ENCODE measurements at regions not wholly inside any gene's neighbourhood (a gene's known extent, or its start where the extent isn't known, plus 50 kb on each side); places are given as distances from the start of the nearest gene placed in this dataset.

DNA sequence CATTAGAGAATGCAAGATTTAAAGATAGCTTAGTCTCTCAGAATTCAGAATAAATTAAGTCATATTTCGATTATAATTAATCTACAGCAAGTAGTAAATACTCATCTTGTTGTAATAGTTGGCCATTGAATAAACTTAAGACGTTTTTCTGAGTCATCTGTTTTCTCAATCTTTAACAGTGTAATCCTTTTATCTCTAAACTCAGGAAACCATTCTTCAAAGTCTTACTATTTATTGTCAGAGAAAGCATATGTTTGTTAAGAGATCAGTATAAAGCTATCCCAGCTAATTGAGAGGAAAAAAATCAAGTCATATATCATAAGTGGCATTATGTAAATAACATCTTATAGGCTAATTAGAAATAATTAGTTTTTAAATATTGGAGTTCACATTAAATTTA lies 201.2 kb upstream of the ADAMTS5 start:
- no peaks in the 10 kb centered on the region for H3K27me3 Mint-ChIP-seq (ENCODE audit: insufficient read depth, unreplicated experiment)
- H3K4me3 Mint-ChIP-seq (ENCODE audit: unreplicated experiment), result no peak overlapping the region
- ChIA-PET POLR2A (no interaction called here), CTCF (no interaction called here)
- no peak overlapping the region for H3K27ac Mint-ChIP-seq (ENCODE audit: low read depth, unreplicated experiment)
- H3K36me3 Mint-ChIP-seq (ENCODE audit: insufficient read depth, unreplicated experiment), result no peaks in the 10 kb centered on the region
- BruUV-seq (replicated peaks), result no TSS peak
- TF ChIP-seq, protein P1, sequence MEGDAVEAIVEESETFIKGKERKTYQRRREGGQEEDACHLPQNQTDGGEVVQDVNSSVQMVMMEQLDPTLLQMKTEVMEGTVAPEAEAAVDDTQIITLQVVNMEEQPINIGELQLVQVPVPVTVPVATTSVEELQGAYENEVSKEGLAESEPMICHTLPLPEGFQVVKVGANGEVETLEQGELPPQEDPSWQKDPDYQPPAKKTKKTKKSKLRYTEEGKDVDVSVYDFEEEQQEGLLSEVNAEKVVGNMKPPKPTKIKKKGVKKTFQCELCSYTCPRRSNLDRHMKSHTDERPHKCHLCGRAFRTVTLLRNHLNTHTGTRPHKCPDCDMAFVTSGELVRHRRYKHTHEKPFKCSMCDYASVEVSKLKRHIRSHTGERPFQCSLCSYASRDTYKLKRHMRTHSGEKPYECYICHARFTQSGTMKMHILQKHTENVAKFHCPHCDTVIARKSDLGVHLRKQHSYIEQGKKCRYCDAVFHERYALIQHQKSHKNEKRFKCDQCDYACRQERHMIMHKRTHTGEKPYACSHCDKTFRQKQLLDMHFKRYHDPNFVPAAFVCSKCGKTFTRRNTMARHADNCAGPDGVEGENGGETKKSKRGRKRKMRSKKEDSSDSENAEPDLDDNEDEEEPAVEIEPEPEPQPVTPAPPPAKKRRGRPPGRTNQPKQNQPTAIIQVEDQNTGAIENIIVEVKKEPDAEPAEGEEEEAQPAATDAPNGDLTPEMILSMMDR (IDR thresholded peaks at IDR 0.05; ENCODE audit: unreplicated experiment), result no peak
- DNase-seq (ENCODE audit: unreplicated experiment), result no peak
- no peaks in the 10 kb centered on the region for H3K9me3 Mint-ChIP-seq (ENCODE audit: unreplicated experiment)
- intact Hi-C loops (cut with micrococcal nuclease), result no loop called here
- peaks cover 9% of the 10 kb centered on the region for H3K4me1 Mint-ChIP-seq (ENCODE audit: insufficient read depth, unreplicated experiment)

DNA sequence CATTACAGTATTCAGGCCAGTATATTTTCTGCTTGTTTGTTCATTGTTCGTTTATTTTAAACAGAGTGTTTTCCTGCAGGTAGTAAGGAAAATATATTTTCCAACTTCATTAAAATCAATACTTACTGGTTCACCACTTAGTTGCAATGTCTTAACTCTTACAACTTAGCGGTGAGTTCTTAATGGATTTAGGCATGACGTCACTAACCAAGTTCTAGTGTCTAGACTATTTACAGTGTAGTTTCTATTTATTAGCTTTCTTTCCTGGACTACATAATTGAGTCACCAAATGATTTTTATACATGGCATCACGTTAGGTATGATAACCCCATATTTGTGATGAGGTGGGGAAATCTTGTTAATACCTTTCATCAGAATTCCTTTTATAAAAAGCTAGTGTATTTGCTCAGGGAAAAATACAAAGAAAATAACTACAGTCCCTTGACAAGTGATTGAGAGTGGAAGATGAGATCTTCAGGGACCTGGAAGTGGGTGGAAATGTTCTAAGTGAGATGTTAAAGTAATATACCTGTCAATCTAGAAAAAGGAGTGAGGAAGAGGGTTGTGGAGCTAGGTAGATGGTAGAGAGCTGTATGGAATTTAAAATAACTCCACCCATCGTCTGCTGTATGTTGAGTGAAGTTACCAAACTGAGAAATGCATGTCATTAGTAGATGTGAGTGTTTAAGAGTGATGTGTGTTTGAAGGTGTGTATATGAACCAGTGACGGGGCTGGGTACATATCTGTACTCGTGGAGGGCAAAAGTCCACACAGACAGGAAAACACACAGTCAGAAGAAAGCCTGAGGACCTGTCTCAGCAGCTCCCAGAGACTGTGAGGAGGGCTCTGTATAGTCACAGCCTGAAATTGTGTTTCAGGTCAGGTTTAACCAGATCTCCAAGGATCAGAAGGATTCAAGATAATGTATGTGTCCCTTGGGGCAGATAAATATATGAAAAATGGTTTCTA lies 197.6 kb upstream of the ADAMTS5 start:
- intact Hi-C loops (cut with micrococcal nuclease), result no loop called here
- TF ChIP-seq, protein P1 (IDR thresholded peaks at IDR 0.05; ENCODE audit: unreplicated experiment), result no peak
- H3K27me3 Mint-ChIP-seq (ENCODE audit: insufficient read depth, unreplicated experiment), result no peaks in the 10 kb centered on the region
- ChIA-PET POLR2A (no interaction called here), CTCF (no interaction called here)
- H3K4me3 Mint-ChIP-seq (ENCODE audit: unreplicated experiment), result no peak overlapping the region
- DNase-seq (ENCODE audit: unreplicated experiment), result no peak
- H3K4me1 Mint-ChIP-seq (ENCODE audit: insufficient read depth, unreplicated experiment), result no peaks in the 10 kb centered on the region
- no peak overlapping the region for H3K27ac Mint-ChIP-seq (ENCODE audit: low read depth, unreplicated experiment)
- BruUV-seq (replicated peaks), result no TSS peak
- no peaks in the 10 kb centered on the region for H3K36me3 Mint-ChIP-seq (ENCODE audit: insufficient read depth, unreplicated experiment)
- H3K9me3 Mint-ChIP-seq (ENCODE audit: unreplicated experiment), result no peaks in the 10 kb centered on the region

DNA sequence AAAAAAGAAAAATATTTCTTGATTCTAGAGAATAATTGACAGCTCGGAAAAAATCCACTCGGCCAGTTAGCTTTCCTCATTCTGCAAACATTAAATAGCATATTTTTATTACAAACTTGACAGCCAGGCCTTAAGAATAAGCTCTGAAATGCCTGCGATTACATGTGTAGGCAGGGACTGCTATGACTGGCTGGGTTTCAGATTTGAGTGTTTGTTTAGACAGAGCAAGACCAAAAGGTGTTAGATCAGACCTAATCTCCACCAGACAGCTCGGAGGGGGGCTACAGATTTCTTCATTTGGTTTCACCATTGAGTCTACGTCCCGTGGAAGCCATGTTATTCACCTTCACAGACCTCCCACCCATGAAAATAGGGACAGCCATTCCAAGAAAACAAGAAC lies 192.1 kb upstream of the ADAMTS5 start:
- CTCF ChIA-PET, result interaction anchor here (0.5 to 1.0 kb wide), 3 partner anchors 46 to 1586 kb away, joined by 3 read pairs; no protein-coding TSS in a partner anchor
- POLR2A ChIA-PET, result no interaction called here
- H3K27me3 Mint-ChIP-seq (ENCODE audit: insufficient read depth, unreplicated experiment), result no peaks in the 10 kb centered on the region
- intact Hi-C loops (cut with micrococcal nuclease), result no loop called here
- no peak overlapping the region for H3K27ac Mint-ChIP-seq (ENCODE audit: low read depth, unreplicated experiment)
- BruUV-seq (replicated peaks), result no TSS peak
- H3K36me3 Mint-ChIP-seq (ENCODE audit: insufficient read depth, unreplicated experiment), result no peaks in the 10 kb centered on the region
- TF ChIP-seq, protein P1 (IDR thresholded peaks at IDR 0.05; ENCODE audit: unreplicated experiment), result no peak
- no peak overlapping the region for H3K4me3 Mint-ChIP-seq (ENCODE audit: unreplicated experiment)
- H3K4me1 Mint-ChIP-seq (ENCODE audit: insufficient read depth, unreplicated experiment), result no peaks in the 10 kb centered on the region
- no peak for DNase-seq (ENCODE audit: unreplicated experiment)
- H3K9me3 Mint-ChIP-seq (ENCODE audit: unreplicated experiment), result no peaks in the 10 kb centered on the region

GRCh38 chr21:27157097-27157496 lies 190.2 kb upstream of the ADAMTS5 start:
- Mint-ChIP-seq H3K9me3 (ENCODE audit: unreplicated experiment) (no peaks in the 10 kb centered on the region), H3K36me3 (ENCODE audit: insufficient read depth, unreplicated experiment) (no peaks in the 10 kb centered on the region), H3K27ac (ENCODE audit: low read depth, unreplicated experiment) (no peak overlapping the region), H3K27me3 (ENCODE audit: insufficient read depth, unreplicated experiment) (no peaks in the 10 kb centered on the region), H3K4me1 (ENCODE audit: insufficient read depth, unreplicated experiment) (no peaks in the 10 kb centered on the region), H3K4me3 (ENCODE audit: unreplicated experiment) (no peak overlapping the region)
- TF ChIP-seq, protein P1 (IDR thresholded peaks at IDR 0.05; ENCODE audit: unreplicated experiment), result no peak
- POLR2A ChIA-PET, result no interaction called here
- intact Hi-C loops (cut with micrococcal nuclease), result no loop called here
- BruUV-seq (replicated peaks), result no TSS peak
- no peak for DNase-seq (ENCODE audit: unreplicated experiment)
- CTCF ChIA-PET, result interaction anchor here (0.8 kb wide), 1 partner anchor 157 kb away, joined by 3 read pairs; no protein-coding TSS in a partner anchor

Measured in MCF 10A (cell line).